Neuronal stem cell (in vitro differentiated cells): ENCODE measurements at regions not wholly inside any gene's neighbourhood (a gene's known extent, or its start where the extent isn't known, plus 50 kb on each side); places are given as distances from the start of the nearest gene placed in this dataset.

Experiments used
- DNase-seq: peaks from one replicate; pipeline ENCODE4 v3.0.0-alpha.2; 2013; ENCODE audit warnings: low spot score
- H2AFZ ChIP-seq: one replicate; pipeline ENCODE4 v1.6.1; 2013; ENCODE audit warnings: mild to moderate bottlenecking, low read length, inconsistent platforms
- H2AK5ac ChIP-seq: 2 replicates; pipeline ENCODE4 v1.6.1; 2013; ENCODE audit warnings: low read depth, mild to moderate bottlenecking, inconsistent platforms, low read length, moderate library complexity, mixed read lengths
- H2BK120ac ChIP-seq: 2 replicates; pipeline ENCODE4 v1.6.1; 2013; ENCODE audit warnings: low read depth, mild to moderate bottlenecking, inconsistent platforms, low read length, moderate library complexity, mixed read lengths
- H2BK12ac ChIP-seq: one replicate; pipeline ENCODE4 v1.6.1; 2013; ENCODE audit warnings: low read length, inconsistent platforms
- H2BK15ac ChIP-seq: 2 replicates; pipeline ENCODE4 v1.6.1; 2013; ENCODE audit warnings: mild to moderate bottlenecking, low read length, inconsistent platforms, mixed read lengths
- H2BK5ac ChIP-seq: one replicate; pipeline ENCODE4 v1.6.1; 2013; ENCODE audit warnings: inconsistent platforms, mild to moderate bottlenecking, low read length, moderate library complexity
- H3K14ac ChIP-seq: one replicate; pipeline ENCODE4 v1.6.1; 2013; ENCODE audit warnings: low read length, inconsistent platforms
- H3K18ac ChIP-seq: 2 replicates; pipeline ENCODE4 v1.6.1; 2013; ENCODE audit warnings: low read length, inconsistent platforms
- H3K23ac ChIP-seq: 2 replicates; pipeline ENCODE4 v1.6.1; 2013; ENCODE audit warnings: low read depth, mild to moderate bottlenecking, mixed read lengths, low read length, inconsistent platforms; ENCODE audit not compliant: poor library complexity
- H3K27ac ChIP-seq: replicated peaks from 3 replicates; pipeline ENCODE4 v1.5.1; 2013; ENCODE audit warnings: low read length, inconsistent platforms
- H3K27me3 ChIP-seq, 3 experiments: 2 replicates each; pipeline ENCODE4 v1.6.1; 2013; ENCODE audit warnings: low read length in 3 of 3, mild to moderate bottlenecking in 2 of 3, inconsistent platforms in 1 of 3, low read depth in 1 of 3, mixed read lengths in 1 of 3, moderate library complexity in 1 of 3; ENCODE audit not compliant: control insufficient read depth in 3 of 3, insufficient read depth in 3 of 3
- H3K36me3 ChIP-seq, 2 donors: replicated peaks in 1 of 2; 2 replicates each; pipeline ENCODE4 v1.6.1; 2013; ENCODE audit warnings: low read length in 2 of 2; ENCODE audit not compliant: control insufficient read depth in 2 of 2, insufficient read depth in 2 of 2
- H3K4ac ChIP-seq: 2 replicates; pipeline ENCODE4 v1.6.1; 2013; ENCODE audit warnings: inconsistent platforms, mild to moderate bottlenecking, low read length, moderate library complexity
- H3K4me1 ChIP-seq, 2 donors: 1 replicate in 1 of 2; 2 replicates in 1 of 2; pipeline ENCODE4 v1.6.1; 2013; ENCODE audit warnings: low read length in 2 of 2, low read depth in 1 of 2; ENCODE audit not compliant: control insufficient read depth in 2 of 2, insufficient read depth in 1 of 2
- H3K4me2 ChIP-seq: one replicate; pipeline ENCODE4 v1.6.1; 2013; ENCODE audit warnings: mild to moderate bottlenecking, low read length, inconsistent platforms; ENCODE audit not compliant: insufficient read depth, poor library complexity, severe bottlenecking
- H3K4me3 ChIP-seq, 2 donors: 2 replicates each; pipeline ENCODE4 v1.5.1; 2013; ENCODE audit warnings: low read length in 2 of 2, mild to moderate bottlenecking in 2 of 2, inconsistent platforms in 1 of 2, moderate library complexity in 1 of 2
- H3K79me1 ChIP-seq: one replicate; pipeline ENCODE4 v1.6.1; 2013; ENCODE audit warnings: low read depth, mild to moderate bottlenecking, inconsistent platforms, low read length, moderate library complexity
- H3K9ac ChIP-seq: one replicate; pipeline ENCODE4 v1.6.1; 2013; ENCODE audit warnings: mild to moderate bottlenecking, low read depth, low read length, inconsistent platforms; ENCODE audit not compliant: poor library complexity
- H3K9me3 ChIP-seq, 2 donors: replicated peaks in 1 of 2; 2 replicates each; pipeline versions ENCODE3 to v1.6.1; 2013; ENCODE audit warnings: low read length in 2 of 2, mild to moderate bottlenecking in 2 of 2, inconsistent platforms in 1 of 2, low read depth in 1 of 2, mixed read lengths in 1 of 2, moderate library complexity in 1 of 2; ENCODE audit not compliant: control insufficient read depth in 2 of 2, insufficient read depth in 1 of 2
- H4K8ac ChIP-seq: one replicate; pipeline ENCODE4 v1.6.1; 2013; ENCODE audit warnings: low read depth, mild to moderate bottlenecking, inconsistent platforms, low read length, moderate library complexity
- H4K91ac ChIP-seq: one replicate; pipeline ENCODE4 v1.6.1; 2013; ENCODE audit warnings: low read length, low read depth, mild to moderate bottlenecking, inconsistent platforms; ENCODE audit not compliant: poor library complexity
- WGBS, 2 donors: extraction: QIAGEN DNeasy Blood & Tissue Kit; methylation state at CpG; one replicate each; pipeline ENCODE4 v1.1.7; 2013; ENCODE audit warnings: missing lambda C conversion rate in 2 of 2, mixed read lengths in 1 of 2; ENCODE audit not compliant: insufficient read length in 2 of 2, insufficient replicate concordance in 1 of 2; ENCODE audit errors: extremely low coverage in 2 of 2; 5-methylcytosine and 5-hydroxymethylcytosine counted together

DNA sequence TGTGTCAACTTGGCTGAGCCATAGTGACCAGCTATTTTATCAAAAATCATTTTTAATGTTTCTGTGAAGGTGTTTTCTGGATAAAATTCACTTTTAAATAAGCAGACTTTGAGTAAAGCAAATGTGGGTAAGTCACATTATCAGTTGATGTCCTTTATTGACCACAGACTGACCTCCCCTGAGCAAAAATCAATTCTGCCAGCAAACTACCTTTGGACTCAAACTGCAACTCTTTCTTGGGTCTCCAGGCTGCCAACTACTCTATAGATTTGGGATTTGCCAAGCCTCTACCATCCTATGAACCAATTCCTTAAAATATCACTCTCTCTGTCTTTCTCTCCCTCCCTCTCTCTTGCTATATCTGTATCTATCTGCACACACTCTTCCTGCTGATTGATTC lies 1571.7 kb upstream of the NUDT12 start:
- H3K27me3 ChIP-seq = no peaks in the 10 kb centered on the region
- no peak overlapping the region for H4K8ac ChIP-seq
- no peaks in the 10 kb centered on the region for H3K4me1 ChIP-seq
- no peak overlapping the region for H2AK5ac ChIP-seq
- no peak overlapping the region for H3K4me3 ChIP-seq
- no peak overlapping the region for H3K27ac ChIP-seq
- no peaks in the 10 kb centered on the region for H3K36me3 ChIP-seq
- H2AFZ ChIP-seq = no peak overlapping the region
- no peak overlapping the region for H4K91ac ChIP-seq
- no peak overlapping the region for H2BK12ac ChIP-seq
- no peak overlapping the region for H3K4ac ChIP-seq
- no peak for DNase-seq
- H3K9me3 ChIP-seq = no peaks in the 10 kb centered on the region
- no peak overlapping the region for H2BK15ac ChIP-seq
- no peak overlapping the region for H3K4me2 ChIP-seq
- H2BK120ac ChIP-seq = no peak overlapping the region
- H3K9ac ChIP-seq = no peak overlapping the region
- no peaks in the 10 kb centered on the region for H3K79me1 ChIP-seq
- no peak overlapping the region for H3K18ac ChIP-seq
- no peak overlapping the region for H3K14ac ChIP-seq
- H2BK5ac ChIP-seq = no peak overlapping the region
- no peak overlapping the region for H3K23ac ChIP-seq

DNA sequence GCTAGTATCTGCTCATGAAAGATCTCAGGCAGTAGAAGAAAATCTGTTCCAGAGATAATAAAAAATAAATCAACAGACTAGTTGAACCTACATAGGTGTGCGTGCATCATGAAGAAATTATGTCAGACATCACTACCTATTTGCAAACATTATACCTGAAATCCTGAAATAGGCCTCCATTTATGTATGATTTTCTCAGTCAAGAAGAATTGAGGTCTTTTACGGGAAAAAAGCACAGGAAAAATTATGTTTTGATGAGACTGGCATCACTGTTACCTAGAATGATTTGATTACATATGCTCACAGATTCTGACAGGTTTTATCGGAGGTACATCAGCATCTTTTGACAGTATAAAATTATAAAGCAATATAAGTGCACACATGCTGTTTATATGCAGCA lies 1570.5 kb upstream of the NUDT12 start:
- H3K4me3 ChIP-seq = no peak overlapping the region
- no peak overlapping the region for H2AFZ ChIP-seq
- H3K4me1 ChIP-seq = no peaks in the 10 kb centered on the region
- no peak overlapping the region for H3K4me2 ChIP-seq
- DNase-seq = no peak
- no peaks in the 10 kb centered on the region for H3K79me1 ChIP-seq
- no peak overlapping the region for H3K23ac ChIP-seq
- no peaks in the 10 kb centered on the region for H3K27me3 ChIP-seq
- H2AK5ac ChIP-seq = no peak overlapping the region
- no peak overlapping the region for H2BK5ac ChIP-seq
- no peak overlapping the region for H4K8ac ChIP-seq
- H3K27ac ChIP-seq = no peak overlapping the region
- no CpG with 5 or more reads among the region's 3 CpGs for WGBS, 2 donors
- H2BK15ac ChIP-seq = no peak overlapping the region
- no peak overlapping the region for H2BK120ac ChIP-seq
- no peak overlapping the region for H3K9ac ChIP-seq
- H3K14ac ChIP-seq = no peak overlapping the region
- H3K9me3 ChIP-seq = no peaks in the 10 kb centered on the region
- no peak overlapping the region for H4K91ac ChIP-seq
- H3K36me3 ChIP-seq = no peaks in the 10 kb centered on the region
- no peak overlapping the region for H2BK12ac ChIP-seq
- H3K18ac ChIP-seq = no peak overlapping the region
- H3K4ac ChIP-seq = no peak overlapping the region

DNA sequence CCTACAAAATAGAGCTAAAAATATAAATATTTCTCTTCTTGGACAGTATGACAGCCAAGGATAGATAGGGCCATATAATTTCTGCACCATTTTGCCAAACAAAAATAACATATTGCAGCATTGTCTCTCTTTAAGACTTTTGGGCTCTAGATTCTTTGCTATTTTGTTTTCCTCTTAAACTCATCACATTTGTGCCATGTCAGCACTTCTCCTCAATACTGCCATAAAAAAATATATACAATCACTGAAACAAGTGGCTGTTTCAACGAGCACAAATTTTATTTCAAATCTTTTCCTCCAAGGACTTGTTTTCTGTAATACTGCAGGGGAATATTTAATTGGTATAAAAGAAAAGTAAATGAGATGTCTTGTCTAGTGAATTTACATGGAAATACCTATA lies 1570.0 kb upstream of the NUDT12 start:
- Histone ChIP-seq H2BK12ac (no peak overlapping the region), H4K91ac (no peak overlapping the region), H3K4me3 (no peak overlapping the region), H3K9ac (no peak overlapping the region), H3K36me3 (no peaks in the 10 kb centered on the region), H2BK120ac (no peak overlapping the region), H2BK5ac (no peak overlapping the region), H2BK15ac (no peak overlapping the region), H2AFZ (no peak overlapping the region), H4K8ac (no peak overlapping the region), H3K27ac (no peak overlapping the region), H3K18ac (no peak overlapping the region), H3K27me3 (no peaks in the 10 kb centered on the region), H3K4me1 (no peaks in the 10 kb centered on the region), H2AK5ac (no peak overlapping the region), H3K9me3 (no peaks in the 10 kb centered on the region), H3K79me1 (no peaks in the 10 kb centered on the region), H3K23ac (no peak overlapping the region), H3K14ac (no peak overlapping the region), H3K4me2 (no peak overlapping the region), H3K4ac (no peak overlapping the region)
- WGBS, 2 donors = no CpG with 5 or more reads among the region's 1 CpG
- DNase-seq = no peak

DNA sequence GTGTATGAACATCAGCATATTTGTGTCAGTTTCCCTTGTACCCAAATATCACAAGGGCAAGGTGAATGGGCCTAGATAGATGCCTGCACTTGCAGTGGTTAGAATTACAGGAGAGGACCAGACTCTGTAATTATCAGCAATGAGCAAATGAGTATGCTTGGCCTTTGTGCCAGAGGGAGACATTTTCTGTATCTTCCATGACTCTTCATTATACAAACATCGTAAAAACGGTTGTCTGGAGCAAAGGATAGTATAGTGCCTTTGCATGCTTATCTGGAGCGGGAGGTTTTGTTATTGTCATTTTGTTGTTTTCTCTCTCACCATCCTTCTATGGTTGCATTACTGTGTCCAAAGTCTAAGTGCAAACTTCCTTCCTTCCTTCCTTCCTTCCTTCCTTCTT lies 1568.5 kb upstream of the NUDT12 start:
- Histone ChIP-seq H3K4me2 (no peak overlapping the region), H2AK5ac (no peak overlapping the region), H3K79me1 (no peaks in the 10 kb centered on the region), H2BK5ac (no peak overlapping the region), H3K4ac (no peak overlapping the region), H3K18ac (no peak overlapping the region), H3K27ac (no peak overlapping the region), H2BK12ac (no peak overlapping the region), H3K23ac (no peak overlapping the region), H3K14ac (no peak overlapping the region), H2BK120ac (no peak overlapping the region), H2AFZ (no peak overlapping the region), H3K27me3 (no peaks in the 10 kb centered on the region), H3K9ac (no peak overlapping the region), H3K36me3 (no peaks in the 10 kb centered on the region), H2BK15ac (no peak overlapping the region), H3K4me1 (no peaks in the 10 kb centered on the region), H4K8ac (no peak overlapping the region), H4K91ac (no peak overlapping the region), H3K9me3 (no peaks in the 10 kb centered on the region), H3K4me3 (no peak overlapping the region)
- DNase-seq = no peak
- no CpG with 5 or more reads among the region's 3 CpGs for WGBS, 2 donors
